ENCODE measurements at regions not wholly inside any gene's neighbourhood (a gene's known extent, or its start where the extent isn't known, plus 50 kb on each side); places are given as distances from the start of the nearest gene placed in this dataset.

DNA sequence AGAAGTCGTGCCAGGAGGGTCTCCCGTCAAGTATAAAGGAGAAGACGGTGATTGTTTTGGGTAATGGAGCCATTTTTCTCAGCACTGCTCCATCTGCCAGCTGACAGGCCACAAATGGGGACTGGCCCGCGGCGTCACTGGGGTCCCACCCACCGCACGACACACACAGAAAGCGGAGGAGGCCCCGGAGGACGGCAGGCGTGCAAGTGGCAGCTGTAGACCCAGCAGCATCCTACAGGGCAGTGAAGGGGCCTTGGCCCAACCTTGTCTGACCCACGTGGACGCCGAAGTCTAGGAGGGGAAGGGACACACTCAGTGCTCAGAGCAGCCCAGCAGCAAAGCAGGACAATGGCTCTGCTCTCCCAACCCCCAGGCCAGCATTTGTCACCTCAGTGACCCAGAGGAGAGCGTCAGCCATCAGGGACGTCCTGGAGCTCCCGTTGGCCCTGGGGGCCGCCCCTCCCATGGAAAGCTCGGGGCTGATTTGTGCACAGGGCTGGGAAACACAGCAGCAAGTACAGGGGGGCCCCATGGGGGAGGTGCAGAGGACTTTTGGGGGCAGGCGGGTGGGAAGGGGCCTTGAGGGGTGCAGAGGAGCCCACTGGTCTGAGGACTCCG lies 644.4 kb downstream of the BRD1 start:
- no peak for DNase-seq (ENCODE audit: low read depth)
- no peak overlapping the region for H3K4me3 ChIP-seq (ENCODE audit: low read depth, low read length)
- TF ChIP-seq, protein P1, sequence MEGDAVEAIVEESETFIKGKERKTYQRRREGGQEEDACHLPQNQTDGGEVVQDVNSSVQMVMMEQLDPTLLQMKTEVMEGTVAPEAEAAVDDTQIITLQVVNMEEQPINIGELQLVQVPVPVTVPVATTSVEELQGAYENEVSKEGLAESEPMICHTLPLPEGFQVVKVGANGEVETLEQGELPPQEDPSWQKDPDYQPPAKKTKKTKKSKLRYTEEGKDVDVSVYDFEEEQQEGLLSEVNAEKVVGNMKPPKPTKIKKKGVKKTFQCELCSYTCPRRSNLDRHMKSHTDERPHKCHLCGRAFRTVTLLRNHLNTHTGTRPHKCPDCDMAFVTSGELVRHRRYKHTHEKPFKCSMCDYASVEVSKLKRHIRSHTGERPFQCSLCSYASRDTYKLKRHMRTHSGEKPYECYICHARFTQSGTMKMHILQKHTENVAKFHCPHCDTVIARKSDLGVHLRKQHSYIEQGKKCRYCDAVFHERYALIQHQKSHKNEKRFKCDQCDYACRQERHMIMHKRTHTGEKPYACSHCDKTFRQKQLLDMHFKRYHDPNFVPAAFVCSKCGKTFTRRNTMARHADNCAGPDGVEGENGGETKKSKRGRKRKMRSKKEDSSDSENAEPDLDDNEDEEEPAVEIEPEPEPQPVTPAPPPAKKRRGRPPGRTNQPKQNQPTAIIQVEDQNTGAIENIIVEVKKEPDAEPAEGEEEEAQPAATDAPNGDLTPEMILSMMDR (IDR thresholded peaks at IDR 0.05; ENCODE audit: control insufficient read depth, extremely low read depth, insufficient read depth): no peak

DNA sequence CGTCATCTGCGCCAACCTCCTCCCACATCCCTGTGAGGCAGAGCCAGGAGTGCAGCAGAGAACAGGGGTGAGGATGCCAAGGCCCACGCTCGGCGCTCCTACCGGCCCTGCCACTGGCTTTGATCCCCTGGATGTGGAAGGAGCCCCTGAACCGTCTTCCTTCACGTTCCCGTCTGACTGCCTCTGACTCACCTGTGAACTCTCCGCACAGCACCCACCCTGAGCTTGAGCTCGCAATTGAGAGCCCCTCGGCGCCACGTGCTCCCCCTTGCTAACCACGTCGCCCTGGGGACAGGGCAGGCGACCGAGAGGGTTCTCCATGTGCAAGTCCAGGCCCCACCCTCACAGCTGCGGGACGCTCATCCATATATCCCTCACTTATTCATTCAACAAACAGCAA lies 645.3 kb downstream of the BRD1 start:
- TF ChIP-seq, protein P1 (IDR thresholded peaks at IDR 0.05; ENCODE audit: control insufficient read depth, extremely low read depth, insufficient read depth): no peak
- no peak overlapping the region for H3K4me3 ChIP-seq (ENCODE audit: low read depth, low read length)
- no peak for DNase-seq (ENCODE audit: low read depth)

DNA sequence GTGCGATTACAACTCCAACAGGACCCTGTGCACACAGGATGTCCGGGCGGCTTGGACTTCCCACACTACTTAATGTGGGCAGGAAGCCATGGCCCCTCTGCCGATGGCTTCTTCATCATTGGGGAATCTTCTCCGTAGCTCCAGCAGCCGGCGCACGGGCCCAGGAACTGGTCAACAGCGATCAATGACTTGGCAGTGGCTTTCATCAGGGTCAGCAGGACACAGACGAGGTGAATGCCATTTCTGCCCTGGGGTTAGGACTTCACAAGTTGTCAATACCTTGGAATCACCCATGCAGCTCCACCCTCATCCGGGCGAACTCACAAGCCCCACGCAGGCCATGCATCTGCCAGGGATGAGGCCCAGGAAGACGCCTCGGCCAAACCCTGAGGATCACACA lies 645.7 kb downstream of the BRD1 start:
- DNase-seq (ENCODE audit: low read depth): no peak
- TF ChIP-seq, protein P1 (IDR thresholded peaks at IDR 0.05; ENCODE audit: control insufficient read depth, extremely low read depth, insufficient read depth): no peak
- H3K4me3 ChIP-seq (ENCODE audit: low read depth, low read length): no peak overlapping the region

DNA sequence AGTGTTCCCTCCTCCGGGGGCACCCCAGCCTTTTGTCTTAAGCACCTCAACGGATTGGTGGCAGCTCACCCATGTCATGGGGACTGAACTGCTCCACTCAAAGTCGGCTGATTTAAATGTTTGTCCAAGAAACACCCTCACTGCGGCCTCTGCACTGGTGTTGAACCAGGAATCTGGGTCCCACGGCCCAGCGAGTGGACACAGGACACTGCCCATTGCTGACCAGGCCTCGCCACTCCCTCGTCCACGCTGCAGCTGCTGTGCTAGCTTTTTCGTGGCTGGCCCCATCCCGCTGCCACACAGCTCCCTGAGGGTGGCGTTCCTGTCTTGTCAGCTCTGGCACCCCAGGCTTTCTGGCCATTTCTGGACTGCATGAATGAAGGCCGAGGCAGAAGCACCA lies 646.2 kb downstream of the BRD1 start:
- TF ChIP-seq, protein P1 (IDR thresholded peaks at IDR 0.05; ENCODE audit: control insufficient read depth, extremely low read depth, insufficient read depth): no peak

DNA sequence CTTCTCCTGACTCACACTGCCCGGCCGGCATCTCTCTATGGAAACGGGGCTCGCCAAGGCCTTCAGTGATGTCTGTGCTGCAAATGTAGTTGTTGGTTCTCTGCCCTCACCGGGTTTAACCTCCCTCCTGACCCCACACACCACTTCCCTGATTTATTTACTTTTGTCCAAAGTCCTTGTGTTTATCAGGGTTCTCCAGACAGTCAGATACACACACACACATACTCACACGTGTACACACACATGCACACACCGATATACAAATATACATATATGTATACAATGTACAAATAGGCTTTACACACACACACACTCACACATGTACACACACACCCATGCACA lies 647.0 kb downstream of the BRD1 start:
- H3K4me3 ChIP-seq (ENCODE audit: low read depth, low read length): no peak overlapping the region
- TF ChIP-seq, protein P1 (IDR thresholded peaks at IDR 0.05; ENCODE audit: control insufficient read depth, extremely low read depth, insufficient read depth): no peak
- no peak for DNase-seq (ENCODE audit: low read depth)

More for the DNA sequence above, 646.2 kb downstream of the BRD1 start:
- no peak overlapping the region for H3K4me3 ChIP-seq (ENCODE audit: low read depth, low read length)
- no peak for DNase-seq (ENCODE audit: low read depth)

DNA sequence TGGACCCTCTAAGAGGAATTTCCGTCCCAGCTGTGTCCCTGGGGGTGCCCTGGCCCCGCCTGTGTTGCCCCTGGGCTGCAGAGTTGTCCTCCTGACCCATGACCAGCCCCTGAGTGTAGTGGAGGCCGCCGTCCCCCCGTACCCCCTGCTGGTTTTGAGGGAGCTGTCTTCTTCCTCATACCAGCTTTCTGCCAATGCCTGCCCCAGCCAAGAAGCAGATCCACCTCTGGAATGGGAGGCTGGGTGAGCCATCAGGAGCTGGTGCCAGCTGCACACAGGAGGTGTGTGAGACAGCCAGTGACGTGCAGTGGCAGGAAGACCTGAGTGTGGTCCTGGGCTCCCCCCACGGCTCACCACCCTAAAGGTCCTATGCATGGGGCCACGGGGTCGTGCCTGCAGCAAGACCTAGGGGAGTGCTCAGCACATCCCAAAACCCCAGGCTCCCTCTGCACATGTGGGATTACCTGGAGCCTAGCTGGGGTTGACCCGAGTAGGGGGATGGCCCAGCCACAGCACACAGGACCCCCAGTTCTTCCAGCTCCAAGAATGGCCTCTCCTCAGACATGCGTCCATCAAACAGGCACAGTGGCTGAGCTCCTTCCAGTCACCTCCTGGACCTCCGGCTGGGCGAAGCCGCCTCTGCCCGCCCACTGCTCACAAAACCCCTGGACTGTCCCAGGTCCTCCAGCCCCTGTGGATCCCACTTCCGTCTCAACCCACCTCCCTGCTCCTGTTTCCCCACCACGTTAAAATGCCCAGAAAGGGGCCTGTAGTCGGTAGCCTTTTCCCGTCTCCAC lies 647.6 kb downstream of the BRD1 start:
- DNase-seq (ENCODE audit: low read depth): no peak
- no peak overlapping the region for H3K4me3 ChIP-seq (ENCODE audit: low read depth, low read length)
- TF ChIP-seq, protein P1 (IDR thresholded peaks at IDR 0.05; ENCODE audit: control insufficient read depth, extremely low read depth, insufficient read depth): no peak
